ENCODE measurements at regions not wholly inside any gene's neighbourhood (a gene's known extent, or its start where the extent isn't known, plus 50 kb on each side); places are given as distances from the start of the nearest gene placed in this dataset.
A peak's percentile ranks its signal among the peaks of the same experiment; 100 is the strongest.

DNA sequence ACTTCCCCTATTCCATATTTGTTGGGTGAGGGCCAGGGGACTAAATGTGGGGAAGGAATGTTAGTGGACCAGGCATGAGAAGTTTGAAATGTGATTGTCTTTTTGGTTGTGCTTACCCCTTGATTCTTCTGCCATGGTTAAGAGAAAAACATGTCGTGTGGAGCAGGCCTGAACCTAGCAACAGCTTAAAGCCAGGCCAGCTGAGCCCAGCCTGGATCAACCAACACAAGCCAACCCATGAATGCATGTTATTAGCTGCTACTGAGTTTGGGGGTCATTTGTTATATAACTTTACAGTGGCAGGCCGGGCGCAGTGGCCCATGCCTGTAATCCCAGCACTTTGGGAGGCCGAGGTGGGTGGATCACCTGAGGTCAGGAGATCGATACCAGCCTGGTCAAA lies 52.4 kb upstream of the TRIO start:
- no peak for ATAC-seq
- no peak for DNase-seq
- intact Hi-C loops (cut with micrococcal nuclease) = loop anchor here (10.0 kb wide), 1 partner anchor 96 kb away; no protein-coding TSS in a partner anchor

DNA sequence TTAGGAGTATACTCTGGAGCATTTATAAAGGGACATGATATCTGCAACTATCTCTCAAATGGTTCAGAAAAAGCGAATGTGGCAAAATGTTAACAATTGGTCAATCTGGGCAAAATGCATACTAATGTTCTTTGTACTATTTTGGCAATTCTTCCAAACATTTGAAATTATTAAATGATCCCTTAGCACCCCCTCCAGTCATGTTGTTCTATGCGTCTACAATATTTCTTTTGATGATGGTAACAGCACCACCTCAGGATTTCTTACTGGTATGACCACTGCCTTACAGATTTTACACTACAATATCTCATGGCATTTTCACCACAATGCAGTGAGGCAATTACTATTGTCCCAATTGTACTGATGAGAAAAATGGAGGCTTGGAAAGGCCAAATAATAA lies 52.9 kb upstream of the TRIO start:
- no peak for DNase-seq
- intact Hi-C loops (cut with micrococcal nuclease) = loop anchor here (10.0 kb wide), 1 partner anchor 95 kb away; no protein-coding TSS in a partner anchor
- ATAC-seq = no peak

DNA sequence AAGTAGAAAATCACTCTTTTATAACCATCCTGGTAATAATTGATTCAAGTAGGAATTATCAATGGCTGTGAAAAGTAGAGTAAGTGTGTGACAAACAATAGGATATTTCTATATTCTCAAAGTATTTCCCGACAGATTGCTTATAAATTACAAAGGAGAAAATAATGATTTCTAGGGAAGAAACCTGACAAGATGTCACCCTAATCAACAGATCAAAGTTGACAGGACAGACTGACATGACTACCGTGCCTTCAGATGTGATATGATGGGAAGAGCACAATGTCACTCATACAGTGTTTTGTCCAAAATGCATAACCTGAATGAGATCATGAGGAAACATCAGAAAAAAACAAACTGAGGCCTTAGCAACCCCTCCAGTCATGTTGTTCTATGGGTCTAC lies 53.9 kb upstream of the TRIO start:
- intact Hi-C loops (cut with micrococcal nuclease) = no loop called here
- no peak for ATAC-seq
- no peak for DNase-seq

DNA sequence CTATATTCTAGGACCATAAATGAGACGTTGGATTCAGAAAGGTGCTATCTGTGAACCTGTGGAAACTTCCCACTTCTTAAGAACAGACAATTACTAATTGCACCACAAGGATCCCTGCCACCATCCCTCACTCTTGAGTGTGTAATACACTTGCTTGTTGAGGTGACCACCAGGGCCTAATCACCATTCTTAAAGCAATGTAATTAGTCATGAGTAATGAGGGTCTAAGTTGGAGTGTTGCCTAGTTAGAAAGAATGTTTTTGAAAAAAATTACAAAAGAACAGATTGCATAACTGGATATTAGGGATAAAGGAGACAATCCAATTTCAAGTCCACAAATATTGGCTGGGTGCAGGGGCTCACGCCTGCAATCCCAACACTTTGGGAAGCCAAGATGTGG lies 56.9 kb upstream of the TRIO start:
- DNase-seq (no peak), ATAC-seq (no peak)
- intact Hi-C loops (cut with micrococcal nuclease) = no loop called here

DNA sequence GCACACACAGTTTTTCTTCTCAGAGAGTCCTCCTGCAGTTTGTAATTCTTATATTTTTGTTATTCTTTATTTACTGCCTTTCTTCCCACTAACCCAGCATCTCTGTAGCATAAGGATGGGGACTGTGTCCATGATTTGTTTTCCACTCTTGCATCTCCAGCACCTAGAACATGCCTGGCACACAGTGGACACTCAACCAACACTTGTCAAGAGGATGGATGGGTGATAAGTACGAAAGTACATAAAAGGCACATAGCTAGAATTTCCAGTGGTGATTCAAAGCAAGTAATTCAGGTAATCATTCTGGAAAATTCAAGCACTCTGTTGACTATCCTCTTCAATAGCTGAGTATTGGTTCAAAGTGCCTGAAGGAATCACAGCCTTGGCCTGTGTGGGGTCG lies 60.2 kb upstream of the TRIO start:
- no peak for ATAC-seq
- no peak for DNase-seq
- intact Hi-C loops (cut with micrococcal nuclease) = no loop called here

DNA sequence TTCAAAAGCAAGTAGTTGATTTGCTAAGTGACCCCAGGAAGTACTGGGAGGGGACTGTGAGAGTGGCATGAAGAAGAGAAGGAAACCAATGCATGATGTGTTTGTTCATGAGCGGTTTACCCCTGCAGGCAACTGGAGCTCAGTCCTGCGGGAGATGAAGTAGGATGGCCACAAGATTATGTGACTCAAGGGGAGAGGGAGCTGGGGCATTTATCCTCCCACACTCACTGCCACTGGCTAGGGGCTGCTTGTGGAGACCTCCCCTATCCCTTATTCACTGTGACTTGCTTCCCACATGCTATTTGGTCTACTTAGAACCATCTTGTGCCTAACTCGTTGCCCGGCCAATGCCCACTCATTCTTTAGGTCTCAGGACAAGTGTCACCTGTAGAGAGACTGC lies 60.6 kb upstream of the TRIO start:
- intact Hi-C loops (cut with micrococcal nuclease) = no loop called here
- DNase-seq (no peak), ATAC-seq (no peak)

DNA sequence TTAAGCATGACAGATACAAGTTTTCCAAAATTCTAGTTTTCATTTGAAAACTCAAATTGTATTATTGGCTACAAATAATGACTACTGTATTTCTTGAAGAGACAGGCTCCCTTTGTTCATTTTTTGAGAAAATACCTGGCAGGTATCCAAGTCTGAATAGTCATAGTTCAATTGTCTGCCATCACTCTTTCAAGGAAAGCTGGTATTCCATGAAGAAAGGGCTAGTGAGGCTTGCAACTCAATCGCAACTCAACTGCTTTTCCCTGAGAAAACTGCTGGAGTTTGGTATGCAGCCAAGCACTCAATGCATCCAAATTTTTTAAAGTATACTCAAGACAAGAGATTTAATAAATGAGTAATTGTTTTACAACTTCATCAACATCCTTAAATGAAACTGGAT lies 61.4 kb upstream of the TRIO start:
- no peak for DNase-seq
- no peak for ATAC-seq
- intact Hi-C loops (cut with micrococcal nuclease) = no loop called here

DNA sequence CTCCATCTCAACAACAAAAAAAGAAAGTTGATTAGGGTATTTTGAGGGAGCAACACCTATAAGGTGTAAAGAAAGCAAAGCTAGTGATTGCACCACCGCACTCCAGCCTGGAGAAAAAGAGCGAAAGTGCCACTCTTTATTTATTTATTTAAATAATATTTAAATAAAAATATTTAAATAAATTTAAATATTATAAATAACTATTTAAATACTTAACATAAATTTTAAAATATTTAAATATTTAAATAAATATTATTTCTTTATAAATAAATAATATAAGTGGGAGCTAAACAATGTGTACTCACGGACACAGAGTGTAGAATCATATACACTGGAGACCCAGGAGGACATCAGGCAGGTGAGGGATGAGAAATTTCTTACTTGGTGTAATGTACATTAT lies 64.4 kb upstream of the TRIO start:
- intact Hi-C loops (cut with micrococcal nuclease) = no loop called here
- no peak for DNase-seq
- no peak for ATAC-seq

DNA sequence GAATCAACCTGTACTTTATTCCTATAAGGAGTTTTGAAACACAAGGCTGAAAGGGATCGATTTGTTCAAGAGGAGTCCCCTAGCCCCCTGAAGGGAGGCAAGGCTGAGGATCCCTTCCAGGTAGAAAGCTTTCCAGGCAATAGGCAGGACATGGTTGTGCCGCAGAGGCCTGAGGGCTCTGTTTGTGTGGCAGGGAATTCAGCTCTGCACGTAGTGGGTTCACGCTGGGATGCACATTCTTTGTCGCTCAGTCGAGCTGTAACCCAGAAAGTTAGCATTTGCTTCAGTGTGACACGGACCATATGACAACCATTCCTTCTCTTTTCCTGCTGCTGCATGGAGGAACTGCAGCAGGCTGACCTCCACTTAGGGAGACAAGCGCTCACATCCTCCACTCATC lies 65.6 kb upstream of the TRIO start:
- intact Hi-C loops (cut with micrococcal nuclease) = no loop called here
- no peak for DNase-seq
- ATAC-seq = no peak

DNA sequence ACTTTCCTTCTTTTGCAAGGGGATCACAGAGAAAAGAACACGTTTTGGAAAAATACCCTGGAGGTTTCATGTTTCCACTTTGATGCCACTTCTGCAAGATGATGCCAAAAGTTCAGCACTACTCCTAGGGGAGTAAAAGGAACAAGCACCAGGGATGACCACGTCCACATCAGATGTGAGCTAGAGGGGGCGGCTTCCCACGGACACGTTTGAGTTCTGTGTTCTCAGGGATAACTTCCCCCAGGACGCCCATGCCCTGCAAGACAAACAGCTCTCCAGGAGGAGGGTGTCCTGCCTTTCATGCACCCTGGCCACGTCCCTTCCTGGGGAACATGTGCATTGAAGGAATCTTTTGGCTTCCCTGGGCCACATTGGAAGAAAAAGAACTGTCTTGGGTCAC lies 66.6 kb upstream of the TRIO start:
- no peak for ATAC-seq
- intact Hi-C loops (cut with micrococcal nuclease) = no loop called here

DNA sequence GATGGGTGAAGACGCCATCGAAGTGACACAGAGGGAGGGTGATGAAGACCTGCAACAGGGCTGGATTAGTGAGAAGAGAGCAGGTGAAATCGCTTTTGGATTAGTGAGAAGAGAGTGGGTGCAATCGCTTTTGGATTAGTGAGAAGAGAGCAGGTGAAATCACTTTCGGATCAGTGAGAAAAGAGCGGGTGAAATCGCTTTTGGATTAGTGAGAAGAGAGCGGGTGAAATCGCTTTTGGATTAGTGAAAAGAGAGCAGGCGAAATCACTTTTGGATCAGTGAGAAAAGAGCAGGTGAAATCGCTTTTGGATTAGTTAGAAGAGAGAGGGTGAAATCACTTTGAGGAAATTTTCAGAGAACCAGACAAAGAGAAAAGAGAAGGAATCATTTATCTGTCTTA lies 67.2 kb upstream of the TRIO start:
- DNase-seq (no peak), ATAC-seq (no peak)
- intact Hi-C loops (cut with micrococcal nuclease) = no loop called here

More for the DNA sequence above, 66.6 kb upstream of the TRIO start:
- DNase-seq = no peak

DNA sequence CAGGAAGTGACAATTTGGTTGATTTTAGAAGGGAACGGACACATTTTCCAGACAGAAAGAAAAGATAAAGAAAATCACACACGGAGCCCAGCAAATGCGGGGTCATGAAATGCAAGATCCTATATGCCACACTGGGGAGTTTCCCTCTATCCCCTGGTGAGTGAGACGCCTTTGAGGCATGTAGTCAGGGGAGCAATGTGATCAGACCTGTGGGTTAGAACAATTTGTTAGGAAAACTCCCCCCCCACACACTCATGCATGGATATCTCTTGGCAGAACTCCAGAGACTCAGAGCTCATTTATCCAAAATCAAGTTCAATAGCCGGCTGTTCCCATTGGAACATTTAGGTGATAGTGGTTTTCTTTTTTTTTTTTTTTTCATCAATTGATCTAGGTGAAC lies 71.7 kb upstream of the TRIO start:
- ATAC-seq (no peak), DNase-seq (no peak)
- intact Hi-C loops (cut with micrococcal nuclease) = no loop called here

DNA sequence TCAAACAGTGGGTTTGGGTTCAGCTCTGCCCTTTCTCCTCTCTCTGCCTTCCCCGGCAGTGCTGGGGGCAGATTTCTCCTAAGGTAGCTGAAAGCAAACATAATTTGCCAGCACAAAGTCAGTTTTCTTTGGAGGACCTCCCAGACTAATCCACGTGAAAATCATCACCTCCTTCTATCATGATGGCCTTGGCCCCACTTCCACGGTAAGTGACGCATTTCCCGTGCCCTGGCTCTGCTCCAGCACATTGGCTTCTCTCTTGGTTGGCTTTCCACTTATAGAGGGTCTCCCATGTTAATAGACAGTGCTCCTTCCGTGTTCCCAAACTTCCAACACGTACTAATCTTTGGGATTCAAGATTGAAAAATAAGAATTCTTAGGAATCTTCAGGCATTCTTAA lies 74.1 kb upstream of the TRIO start:
- intact Hi-C loops (cut with micrococcal nuclease) = no loop called here
- ATAC-seq = no peak
- no peak for DNase-seq

DNA sequence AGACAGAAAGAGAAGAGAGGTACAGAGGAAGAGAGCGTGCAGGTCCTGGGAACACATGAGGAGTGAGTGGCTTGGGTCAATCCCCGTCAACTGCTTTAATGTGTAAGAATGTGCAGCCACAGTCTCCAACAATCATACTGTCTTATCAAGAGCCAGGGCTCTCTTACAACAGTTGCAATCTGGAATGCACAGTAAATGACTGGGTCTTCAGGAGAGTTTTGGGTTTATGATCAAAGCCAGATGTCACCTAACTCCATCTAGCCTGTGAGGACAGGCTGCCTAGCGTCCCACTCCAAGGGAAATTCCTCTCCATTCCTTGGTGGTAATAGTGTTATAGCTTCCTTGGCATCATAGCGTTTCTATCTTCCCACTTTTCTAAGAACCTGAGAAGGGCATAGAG lies 75.0 kb upstream of the TRIO start:
- DNase-seq (no peak), ATAC-seq (no peak)
- intact Hi-C loops (cut with micrococcal nuclease) = no loop called here

DNA sequence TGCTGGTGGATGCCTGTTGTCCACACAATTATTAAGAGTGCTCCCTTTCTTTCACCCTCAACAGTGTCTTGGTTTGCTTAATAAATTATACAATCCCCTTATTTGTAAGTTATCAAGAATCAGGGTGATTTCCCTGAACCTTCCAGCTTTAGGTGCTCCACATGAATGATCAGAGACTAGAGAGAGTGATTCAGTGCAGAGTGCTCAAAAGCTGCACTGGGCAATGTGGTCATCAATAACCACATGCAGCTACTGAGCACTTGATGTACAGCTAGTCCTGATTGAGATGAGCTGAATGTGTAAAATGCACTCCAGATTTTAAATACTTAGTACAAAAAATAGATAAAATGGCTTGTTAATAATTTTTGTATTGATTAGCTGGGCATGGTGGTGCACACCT lies 76.8 kb upstream of the TRIO start:
- no peak for ATAC-seq
- intact Hi-C loops (cut with micrococcal nuclease) = no loop called here
- no peak for DNase-seq

DNA sequence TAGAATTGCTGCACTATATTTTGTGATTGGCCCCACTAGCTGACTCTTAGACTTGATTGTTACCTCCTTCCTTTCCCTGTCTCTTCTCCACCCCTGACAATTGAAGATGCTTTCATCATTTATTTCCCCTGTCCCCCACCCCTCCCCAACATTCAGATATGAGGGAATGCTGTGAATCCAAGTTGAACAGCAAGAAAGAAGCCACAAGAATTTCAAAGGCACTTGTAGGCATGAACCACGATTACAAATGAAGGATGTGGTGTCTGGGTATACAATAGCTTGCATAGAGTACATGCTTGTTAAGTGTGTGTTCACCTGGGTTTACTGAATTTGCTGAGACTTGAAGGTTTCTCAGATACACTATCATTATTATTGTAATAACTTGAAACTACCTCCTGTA lies 78.3 kb upstream of the TRIO start:
- no peak for DNase-seq
- intact Hi-C loops (cut with micrococcal nuclease) = no loop called here
- ATAC-seq = no peak

DNA sequence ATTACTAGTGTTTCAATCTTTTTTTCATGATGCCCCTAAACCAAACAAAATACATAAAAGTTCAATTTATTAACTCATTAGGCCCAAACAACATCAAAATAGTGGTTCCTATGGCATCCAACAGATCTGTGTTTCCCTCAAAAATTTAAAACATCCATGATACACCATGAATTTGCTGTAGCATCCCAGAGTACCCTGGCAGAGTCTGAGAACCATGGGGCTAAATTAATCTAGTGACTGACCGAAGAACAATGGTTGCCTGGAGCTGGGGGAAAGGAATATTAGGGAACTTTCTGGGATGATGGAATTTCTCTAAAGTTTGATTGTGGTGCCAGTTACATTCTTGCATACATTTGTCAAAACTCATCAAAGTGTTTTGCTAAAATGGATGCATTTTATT lies 79.5 kb upstream of the TRIO start:
- intact Hi-C loops (cut with micrococcal nuclease) = no loop called here
- DNase-seq = no peak
- no peak for ATAC-seq

DNA sequence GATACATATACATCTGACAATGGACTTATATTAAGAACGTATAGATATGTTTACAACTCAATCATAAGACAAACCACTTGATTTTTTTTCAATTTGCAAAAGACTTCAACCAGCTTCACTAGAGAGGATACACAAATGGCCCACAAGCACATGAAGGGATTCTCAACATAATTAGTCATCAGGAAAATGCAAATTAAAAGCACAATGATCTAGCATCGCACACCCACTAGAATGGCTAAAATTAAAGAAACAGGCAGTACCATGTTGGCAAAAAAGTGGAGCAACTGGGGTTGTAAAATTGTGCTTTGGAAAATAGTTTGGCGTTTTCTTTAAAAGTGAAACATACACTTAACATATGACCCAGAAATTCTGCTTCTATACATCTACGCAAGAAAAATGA lies 80.0 kb upstream of the TRIO start:
- no peak for DNase-seq
- ATAC-seq = no peak
- intact Hi-C loops (cut with micrococcal nuclease) = no loop called here

DNA sequence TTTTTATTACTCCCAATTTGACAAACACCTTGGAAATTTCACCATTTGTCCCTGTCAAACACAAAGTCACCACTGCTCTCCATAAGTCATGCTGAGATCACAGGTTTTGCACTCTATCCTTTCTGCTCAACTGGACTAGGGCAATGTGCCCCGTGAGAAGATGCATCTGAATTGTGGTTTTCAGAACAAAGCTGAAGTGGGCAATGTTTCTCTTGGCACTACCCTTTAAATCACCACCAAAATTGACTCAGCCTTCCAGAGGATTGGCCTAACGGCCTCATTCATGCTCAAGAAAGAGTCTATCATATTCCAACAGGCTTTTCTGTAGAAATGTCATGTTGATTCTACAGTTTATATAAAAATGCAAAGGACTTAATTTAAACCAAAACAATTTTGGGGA lies 81.0 kb upstream of the TRIO start:
- no peak for ATAC-seq
- DNase-seq = no peak
- intact Hi-C loops (cut with micrococcal nuclease) = no loop called here

DNA sequence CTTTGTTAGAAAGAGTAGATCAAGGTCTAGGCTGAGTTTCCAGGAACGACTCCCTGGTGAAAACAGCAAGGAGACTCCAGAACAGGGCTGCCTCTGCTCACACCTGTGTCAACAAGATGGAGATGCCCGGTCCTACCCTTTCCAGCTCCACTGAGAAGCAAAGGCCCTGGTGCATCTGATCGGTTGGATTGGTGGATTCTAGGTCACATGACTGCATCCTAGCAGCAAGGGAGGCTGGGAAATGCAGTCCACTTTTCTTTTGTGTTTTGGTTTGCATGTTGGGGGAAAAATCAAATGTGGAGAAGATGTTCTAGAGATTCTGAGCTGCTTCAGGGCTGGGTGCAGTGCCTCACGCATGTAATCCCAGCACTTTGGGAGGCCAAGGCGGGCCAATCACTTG lies 82.0 kb upstream of the TRIO start:
- intact Hi-C loops (cut with micrococcal nuclease) = no loop called here
- ATAC-seq (no peak), DNase-seq (no peak)

DNA sequence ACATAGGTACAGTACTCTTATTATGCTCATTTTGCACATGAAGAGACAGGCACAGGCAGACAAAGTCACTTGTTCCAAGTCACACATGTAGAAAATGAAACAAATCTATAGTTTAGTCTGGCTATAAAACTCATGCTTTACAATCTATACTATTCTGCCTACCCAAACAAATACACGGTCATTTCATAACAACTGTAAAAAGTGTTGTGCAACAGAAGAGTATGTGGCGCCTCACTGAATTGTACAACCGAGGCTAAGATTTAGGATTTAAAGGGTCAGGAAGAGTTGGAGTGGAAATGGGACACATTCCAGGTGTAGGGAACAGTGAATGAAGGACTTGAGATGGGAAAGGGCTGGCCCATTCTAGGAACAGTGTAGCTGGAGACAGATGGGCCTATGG lies 82.9 kb upstream of the TRIO start:
- intact Hi-C loops (cut with micrococcal nuclease) = no loop called here
- ATAC-seq = no peak
- DNase-seq = no peak

DNA sequence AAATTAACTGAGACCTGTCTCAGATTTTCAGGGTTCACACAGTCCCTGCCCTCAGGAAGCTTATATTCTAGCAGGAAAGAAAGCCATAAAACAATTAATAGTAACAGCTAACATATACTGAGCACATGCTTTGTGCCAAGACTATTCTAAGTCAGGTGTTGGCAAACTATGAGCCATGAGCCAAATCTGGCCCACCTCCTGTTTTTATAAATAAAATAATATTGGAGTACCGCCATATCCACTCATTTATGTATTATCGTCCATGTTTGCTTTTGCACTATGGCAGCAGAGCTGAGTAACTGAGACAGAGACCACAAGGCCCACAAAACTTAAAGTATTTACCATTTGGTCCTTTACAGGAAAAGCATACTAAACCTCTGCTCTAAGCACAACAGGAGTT lies 83.3 kb upstream of the TRIO start:
- DNase-seq = no peak
- peak; percentile 80 for ATAC-seq
- intact Hi-C loops (cut with micrococcal nuclease) = no loop called here

DNA sequence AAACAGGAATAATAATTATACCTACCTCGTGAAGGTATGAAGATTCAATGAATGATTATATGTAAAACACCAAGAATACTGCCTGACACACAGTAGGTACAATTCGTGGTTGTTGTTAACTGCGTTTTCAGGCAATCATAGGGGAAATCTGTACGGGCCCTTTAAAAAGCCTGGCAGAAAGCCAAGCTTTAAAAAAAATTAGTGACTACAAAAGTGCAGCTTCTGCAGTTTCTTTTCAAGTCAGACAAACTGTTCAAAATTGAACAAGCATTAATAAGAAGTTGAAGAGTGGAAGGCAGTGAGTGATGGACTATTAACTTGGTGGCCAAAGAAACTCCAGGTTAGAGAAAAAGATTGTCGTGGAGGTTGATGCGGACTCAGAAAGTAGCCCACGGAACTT lies 85.9 kb upstream of the TRIO start:
- intact Hi-C loops (cut with micrococcal nuclease) = no loop called here
- ATAC-seq = no peak
- no peak for DNase-seq
